ENCODE measurements at regions not wholly inside any gene's neighbourhood (a gene's known extent, or its start where the extent isn't known, plus 50 kb on each side); places are given as distances from the start of the nearest gene placed in this dataset.

DNA sequence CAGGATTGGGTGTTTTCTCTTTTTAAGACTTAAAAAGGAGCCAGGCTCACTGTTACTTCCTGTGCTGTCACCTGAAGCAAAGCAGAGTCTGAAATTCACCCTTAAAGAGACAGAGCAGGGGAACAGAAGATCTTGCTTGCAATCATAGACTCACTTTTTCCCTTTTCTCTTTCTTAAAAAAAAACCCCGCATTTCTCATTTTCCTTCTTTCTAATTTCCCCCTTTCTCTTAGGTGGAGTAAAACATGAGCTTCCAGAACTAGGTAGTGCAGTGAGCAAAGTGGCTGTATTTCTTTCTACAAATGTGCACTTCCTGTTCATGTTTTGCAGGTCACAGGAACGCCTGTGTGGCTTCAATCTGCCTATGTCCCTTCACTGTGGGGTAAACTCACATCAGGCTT, 381.2 kb downstream of the LPIN1 start:
- no peak for TF ChIP-seq CTCF (conservative IDR thresholded peaks at IDR 0.05; ENCODE audit: low read length)
- TF ChIP-seq EZH2phosphoT487 (IDR thresholded peaks at IDR 0.05; ENCODE audit: borderline replicate concordance, low read depth, low read length) = no peak
